Endodermal cell (in vitro differentiated cells): ENCODE measurements at regions not wholly inside any gene's neighbourhood (a gene's known extent, or its start where the extent isn't known, plus 50 kb on each side); places are given as distances from the start of the nearest gene placed in this dataset.

Experiments used
- DNase-seq: peaks from one replicate; pipeline ENCODE4 v3.0.0-alpha.2; 2017
- H3K27ac ChIP-seq: 2 replicates; pipeline ENCODE4 v1.5.1; 2013; ENCODE audit warnings: mild to moderate bottlenecking, low read depth, low read length, moderate library complexity
- H3K27me3 ChIP-seq: 2 replicates; pipeline ENCODE4 v1.6.1; 2013; ENCODE audit warnings: mild to moderate bottlenecking, low read length, moderate library complexity; ENCODE audit not compliant: insufficient read depth, control insufficient read depth, poor library complexity, severe bottlenecking
- H3K36me3 ChIP-seq: 2 replicates; pipeline ENCODE4 v1.7.0; 2013; ENCODE audit warnings: mild to moderate bottlenecking, low read length, moderate library complexity; ENCODE audit not compliant: control insufficient read depth, insufficient read depth
- H3K4me1 ChIP-seq: one replicate; pipeline ENCODE4 v1.7.0; 2013; ENCODE audit warnings: low read length; ENCODE audit not compliant: control insufficient read depth, insufficient read depth
- H3K4me3 ChIP-seq: 2 replicates; pipeline ENCODE4 v1.5.1; 2013; ENCODE audit warnings: mild to moderate bottlenecking, low read length, moderate library complexity
- H3K9ac ChIP-seq: 2 replicates; pipeline ENCODE4 v1.6.1; 2013; ENCODE audit warnings: mild to moderate bottlenecking, low read length, moderate library complexity; ENCODE audit not compliant: poor library complexity, severe bottlenecking; ENCODE audit errors: extremely low read depth
- H3K9me3 ChIP-seq: 2 replicates; pipeline ENCODE4 v1.6.1; 2013; ENCODE audit warnings: mild to moderate bottlenecking, low read length, moderate library complexity; ENCODE audit not compliant: control insufficient read depth
- H3K27ac Mint-ChIP-seq: 2 replicates; pipeline ENCODE4 v1.8.0; 2020; ENCODE audit warnings: mixed read lengths
- H3K27me3 Mint-ChIP-seq: 2 replicates; pipeline ENCODE4 v1.8.0; 2021; ENCODE audit warnings: mild to moderate bottlenecking, mixed read lengths; ENCODE audit not compliant: insufficient read depth
- H3K36me3 Mint-ChIP-seq: 2 replicates; pipeline ENCODE4 v1.8.0; 2020; ENCODE audit warnings: low read depth, mixed read lengths
- H3K4me1 Mint-ChIP-seq: 2 replicates; pipeline ENCODE4 v1.8.0; 2020; ENCODE audit warnings: mixed read lengths
- H3K4me3 Mint-ChIP-seq: 2 replicates; pipeline ENCODE4 v1.8.0; 2020; ENCODE audit warnings: mild to moderate bottlenecking, moderate library complexity, mixed read lengths
- H3K9me3 Mint-ChIP-seq: 2 replicates; pipeline ENCODE4 v1.8.0; 2020; ENCODE audit warnings: mild to moderate bottlenecking, mixed read lengths
- CTCF ChIP-seq: fragments of 200-600 bp; sonication (generic); conservative IDR thresholded peaks from 2 replicates; pipeline ENCODE4 v1.5.0; 2021; ENCODE audit warnings: antibody characterized with exemption, mild to moderate bottlenecking
- WGBS, 2 experiments: methylation state at CpG; one replicate each; pipeline versions ENCODE4 v1.1.5 to v1.1.7; 2013; ENCODE audit warnings: missing lambda C conversion rate in 2 of 2, mixed read lengths in 1 of 2; ENCODE audit not compliant: insufficient coverage in 1 of 2, insufficient read length in 1 of 2; 5-methylcytosine and 5-hydroxymethylcytosine counted together

DNA sequence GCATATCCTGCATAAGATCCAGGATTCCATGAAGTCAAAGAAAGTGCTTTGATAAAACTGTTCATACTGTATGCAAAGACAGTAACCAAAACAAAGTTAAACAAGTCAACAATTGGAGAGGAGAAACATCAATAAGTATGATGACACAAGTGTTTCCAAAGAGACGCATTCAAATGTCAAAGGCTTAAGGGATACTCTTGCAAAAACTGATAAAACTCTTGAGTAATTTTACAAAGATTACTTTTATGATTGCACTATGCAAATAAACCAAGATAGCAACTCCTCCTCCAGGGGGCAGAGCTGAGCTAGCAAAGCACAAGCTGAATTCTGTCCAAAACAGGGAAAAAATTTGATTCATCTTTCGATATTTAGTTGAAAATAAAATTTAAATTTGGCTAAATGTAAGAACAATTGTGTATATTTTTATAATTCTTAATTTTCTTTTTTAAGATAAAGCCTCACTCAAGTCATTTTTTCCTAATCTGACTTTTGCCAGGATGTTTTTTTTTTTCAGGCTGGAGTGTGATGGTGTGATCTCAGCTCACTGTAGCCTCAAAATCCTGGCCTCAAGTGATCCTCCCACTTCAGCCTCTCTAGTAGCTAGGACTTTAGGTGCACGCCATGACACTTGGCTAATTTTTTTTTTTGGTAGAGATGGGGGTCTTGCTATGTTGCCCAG lies 84.0 kb downstream of the MZT1 start:
- Mint-ChIP-seq H3K27me3 (no peaks in the 10 kb centered on the region), H3K4me3 (no peak overlapping the region), H3K36me3 (no peaks in the 10 kb centered on the region), H3K27ac (no peak overlapping the region), H3K4me1 (no peaks in the 10 kb centered on the region), H3K9me3 (no peaks in the 10 kb centered on the region)
- Histone ChIP-seq H3K36me3 (no peaks in the 10 kb centered on the region), H3K27me3 (no peaks in the 10 kb centered on the region), H3K27ac (no peak overlapping the region), H3K4me3 (no peak overlapping the region), H3K4me1 (no peaks in the 10 kb centered on the region), H3K9me3 (no peaks in the 10 kb centered on the region), H3K9ac (no peak overlapping the region)
- WGBS, 2 experiments = 93 to 100% methylated on average over 1 to 3 of the region's 3 CpGs
- DNase-seq = peak; percentile 68
- peak; percentile 89 for TF ChIP-seq CTCF

GRCh38 chr13:72639377-72639776 lies 88.1 kb downstream of the MZT1 start:
- TF ChIP-seq CTCF = no peak
- H3K27ac ChIP-seq = no peak overlapping the region
- WGBS, 2 experiments = 95 to 100% methylated on average over 1 to 5 of the region's 5 CpGs
- Mint-ChIP-seq H3K27me3 (no peaks in the 10 kb centered on the region), H3K9me3 (no peaks in the 10 kb centered on the region), H3K4me3 (no peak overlapping the region), H3K36me3 (no peaks in the 10 kb centered on the region), H3K27ac (no peak overlapping the region), H3K4me1 (peaks cover 6% of the 10 kb centered on the region)
- H3K27me3 ChIP-seq = no peaks in the 10 kb centered on the region
- H3K9ac ChIP-seq = no peak overlapping the region
- no peaks in the 10 kb centered on the region for H3K36me3 ChIP-seq
- no peak for DNase-seq
- H3K4me1 ChIP-seq = no peaks in the 10 kb centered on the region
- no peaks in the 10 kb centered on the region for H3K9me3 ChIP-seq
- no peak overlapping the region for H3K4me3 ChIP-seq

- H3K27me3 Mint-ChIP-seq = no peaks in the 10 kb centered on the region
- Histone ChIP-seq H3K9ac (no peak overlapping the region), H3K4me3 (no peak overlapping the region), H3K4me1 (no peaks in the 10 kb centered on the region), H3K36me3 (no peaks in the 10 kb centered on the region), H3K9me3 (no peaks in the 10 kb centered on the region), H3K27ac (no peak overlapping the region), H3K27me3 (no peaks in the 10 kb centered on the region)
- no peaks in the 10 kb centered on the region for H3K9me3 Mint-ChIP-seq
- H3K4me3 Mint-ChIP-seq = no peak overlapping the region
- H3K36me3 Mint-ChIP-seq = no peaks in the 10 kb centered on the region
- no peak for TF ChIP-seq CTCF
- H3K27ac Mint-ChIP-seq = no peak overlapping the region
- H3K4me1 Mint-ChIP-seq = peaks cover 6% of the 10 kb centered on the region
- no peak for DNase-seq
- WGBS, 2 experiments = 67 to 79% methylated on average over 2 to 7 of the region's 7 CpGs
Measured at GRCh38 chr13:72638059-72638815, 89.2 kb downstream of the MZT1 start.
